ENCODE measurements at regions not wholly inside any gene's neighbourhood (a gene's known extent, or its start where the extent isn't known, plus 50 kb on each side); places are given as distances from the start of the nearest gene placed in this dataset.

DNA sequence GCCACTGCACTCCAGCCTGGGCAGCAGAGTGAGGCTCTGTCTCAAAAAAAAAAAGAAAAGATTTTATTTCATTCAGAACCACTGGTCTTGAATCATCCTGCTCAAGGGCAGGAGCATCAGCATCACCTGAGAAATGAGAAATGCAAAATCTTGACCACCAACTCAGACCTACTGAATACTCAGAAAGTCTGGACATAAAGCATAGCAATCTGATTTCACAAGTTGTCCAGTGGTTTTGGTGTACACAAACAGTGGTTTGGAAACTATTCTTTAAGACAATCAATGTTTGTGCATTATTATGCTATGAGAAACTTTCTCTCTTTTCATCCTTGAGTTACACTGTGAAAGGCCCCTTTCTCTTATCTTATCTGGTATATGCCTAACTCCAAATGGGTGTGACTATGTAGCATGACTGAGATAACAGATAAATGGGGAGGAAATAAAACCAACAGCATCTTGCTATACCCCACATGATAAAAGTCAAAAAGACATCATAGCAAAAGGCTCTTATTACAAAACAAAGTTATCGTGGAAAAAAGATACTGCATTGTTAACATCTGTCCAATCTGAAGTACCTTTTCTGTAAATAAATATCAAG, 174.2 kb upstream of the STT3B start:
- DNase-seq, result peak; percentile 8

GRCh38 chr3:31361371-31362273, 171.1 kb upstream of the STT3B start:
- no peak for DNase-seq

GRCh38 chr3:31364188-31364587, 168.5 kb upstream of the STT3B start:
- no peak for DNase-seq

- DNase-seq, result peak; percentile 8
Observed at GRCh38 chr3:31364711-31365110, 168.0 kb upstream of the STT3B start.

- no peak for DNase-seq
Observed at GRCh38 chr3:31367518-31367917, 165.2 kb upstream of the STT3B start.

DNA sequence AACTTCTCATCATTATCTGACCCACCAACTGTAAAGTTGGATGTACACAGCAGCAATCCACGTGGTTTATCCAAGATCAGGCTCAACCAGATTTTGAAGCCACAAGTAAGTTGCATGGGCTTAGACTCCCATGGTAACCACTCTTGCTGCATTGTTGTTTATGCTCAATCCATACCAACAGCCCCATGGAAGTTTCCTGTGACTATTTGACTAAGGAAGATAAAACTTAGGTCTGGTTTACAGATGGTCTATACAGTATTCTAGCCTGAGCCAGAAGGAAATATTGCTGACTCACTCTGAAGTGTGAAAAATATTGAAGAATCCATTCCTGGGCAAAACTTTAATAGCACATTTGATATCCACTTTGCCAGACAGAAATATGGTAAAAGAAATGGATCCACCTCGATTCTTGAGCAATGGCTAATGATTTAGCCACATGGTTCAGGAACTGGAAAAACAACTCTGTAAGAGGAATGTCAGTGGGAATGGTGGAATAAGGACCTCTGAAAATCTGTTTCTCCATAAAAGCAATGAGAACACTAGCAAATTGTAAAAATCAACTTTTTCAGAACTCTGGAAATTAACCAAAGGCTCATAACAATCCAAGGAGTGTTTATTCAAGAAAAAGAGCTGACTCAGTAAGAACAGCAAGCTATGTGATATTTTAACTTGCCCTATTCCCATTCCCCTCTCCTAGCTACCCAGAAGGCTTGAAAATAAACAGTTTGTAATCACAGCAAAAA, 162.9 kb upstream of the STT3B start:
- no peak for DNase-seq

DNA sequence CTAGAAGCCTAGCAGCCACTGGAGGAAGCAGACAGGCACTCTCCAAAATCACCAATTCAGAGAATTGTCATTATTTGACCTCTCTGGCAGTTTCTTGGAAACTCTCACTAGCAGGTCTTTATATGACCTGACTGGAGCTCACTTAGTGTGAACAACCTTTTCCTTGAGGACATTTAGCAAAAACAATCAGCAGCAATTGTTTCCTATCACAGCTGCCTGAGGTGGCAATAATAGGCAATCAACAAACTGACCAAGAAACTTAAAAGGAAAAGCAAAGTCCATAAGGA, 162.4 kb upstream of the STT3B start:
- no peak for DNase-seq

- DNase-seq, result no peak
Observed at GRCh38 chr3:31370681-31371080, 162.0 kb upstream of the STT3B start.

DNA sequence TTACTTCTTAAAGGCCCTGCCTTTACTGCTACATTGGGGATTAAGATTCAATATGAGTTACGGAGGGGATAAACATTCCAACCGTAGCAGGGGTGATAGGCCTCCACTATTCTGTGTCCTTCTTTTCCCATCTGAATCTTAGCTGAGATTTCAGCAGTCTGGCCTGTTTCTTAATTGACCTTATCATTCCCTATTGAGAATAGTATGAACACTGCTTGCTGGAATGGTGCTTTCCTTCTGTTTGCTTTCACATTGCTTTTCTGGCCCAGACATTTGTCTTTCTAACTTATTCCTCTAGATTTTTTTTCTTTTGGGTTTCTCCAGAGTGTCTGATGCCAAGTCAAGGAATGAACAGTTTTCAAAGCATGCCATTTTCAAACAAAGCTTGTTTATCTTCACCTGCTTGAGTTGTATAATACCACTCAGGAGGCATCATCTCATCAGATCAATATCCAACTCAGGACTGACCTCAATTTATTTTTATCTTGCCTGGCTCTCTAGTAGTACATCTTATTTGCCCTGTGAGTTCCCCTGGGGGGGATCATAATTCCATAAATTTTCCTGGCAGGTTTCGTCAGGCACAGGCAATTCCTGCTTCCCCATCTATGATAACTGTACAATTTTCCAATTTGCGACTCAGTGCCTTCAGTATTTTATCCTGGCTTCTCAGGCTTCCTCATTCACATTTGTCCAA, 161.1 kb upstream of the STT3B start:
- DNase-seq, result no peak

GRCh38 chr3:31373681-31374080, 159.0 kb upstream of the STT3B start:
- DNase-seq, result no peak

DNA sequence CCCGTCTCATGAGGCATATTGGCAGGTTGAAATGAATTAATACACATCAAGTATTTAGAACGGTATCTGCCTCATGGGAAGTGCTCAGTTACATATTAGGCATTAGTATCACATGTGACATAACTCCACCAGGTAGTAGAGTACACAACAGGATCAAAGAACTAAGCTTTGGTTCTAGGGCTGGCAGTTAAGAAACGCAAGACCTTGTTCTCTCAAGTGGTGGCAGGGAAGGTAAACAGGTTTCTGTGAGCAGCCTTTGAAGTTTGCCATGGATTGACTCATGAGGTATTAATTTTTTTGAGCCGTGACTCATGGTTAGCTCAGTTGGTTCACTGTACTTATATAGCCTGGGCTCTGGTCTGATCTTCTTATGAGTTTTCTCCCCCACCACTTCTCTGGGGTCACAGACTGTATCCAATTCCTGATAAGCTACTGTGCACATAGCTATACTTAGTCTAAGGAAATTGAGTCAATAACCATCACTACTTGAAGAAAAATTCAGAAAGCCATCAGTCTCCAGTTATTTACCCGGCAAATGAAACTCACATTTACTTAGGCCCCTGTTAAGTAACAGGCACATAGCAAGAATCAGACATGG, 155.6 kb upstream of the STT3B start:
- DNase-seq, result no peak

- no peak for DNase-seq
Observed at GRCh38 chr3:31378231-31378630, 154.5 kb upstream of the STT3B start.

- DNase-seq, result no peak
Observed at GRCh38 chr3:31379598-31379997, 153.1 kb upstream of the STT3B start.

- DNase-seq, result no peak
Observed at GRCh38 chr3:31382856-31383255, 149.9 kb upstream of the STT3B start.

GRCh38 chr3:31384117-31384516, 148.6 kb upstream of the STT3B start:
- DNase-seq, result no peak

DNA sequence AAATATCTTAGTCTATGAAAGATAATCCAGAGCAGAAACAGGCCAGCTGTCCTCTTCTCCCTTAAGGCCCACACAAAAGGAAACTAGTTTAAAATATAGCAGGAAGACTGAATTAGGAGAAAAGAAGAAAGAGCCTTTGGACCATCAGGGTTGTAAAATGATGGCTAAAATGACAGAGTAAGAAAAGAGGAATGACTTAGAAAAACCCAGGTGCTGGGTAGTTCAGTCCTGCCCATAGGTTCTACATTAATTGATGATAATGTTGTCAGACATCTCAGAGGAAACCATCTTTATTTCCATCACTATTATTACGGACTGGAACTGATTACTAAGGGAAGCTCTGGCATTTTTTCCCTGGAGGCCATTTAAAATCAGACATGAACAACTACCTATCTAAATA, 142.8 kb upstream of the STT3B start:
- DNase-seq, result no peak

DNA sequence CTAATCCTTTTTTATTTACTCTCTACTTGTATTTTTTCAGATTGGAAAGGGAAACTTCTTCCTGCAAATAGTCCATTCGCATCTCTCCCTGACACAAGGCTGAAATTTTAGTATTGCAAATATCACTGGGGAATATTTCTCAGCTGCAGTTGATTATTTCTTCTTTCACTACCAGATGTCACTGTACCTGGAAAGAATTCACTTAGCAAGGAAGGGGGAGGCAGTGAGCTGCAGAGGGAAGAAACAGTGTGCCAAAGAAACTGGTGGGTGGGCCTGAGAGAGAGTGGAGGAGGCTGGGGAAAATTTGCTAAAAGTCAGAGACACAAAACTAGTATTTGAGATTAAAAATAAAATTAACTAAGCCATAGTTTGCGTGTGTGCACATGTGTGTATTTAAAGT, 142.3 kb upstream of the STT3B start:
- DNase-seq, result no peak

DNA sequence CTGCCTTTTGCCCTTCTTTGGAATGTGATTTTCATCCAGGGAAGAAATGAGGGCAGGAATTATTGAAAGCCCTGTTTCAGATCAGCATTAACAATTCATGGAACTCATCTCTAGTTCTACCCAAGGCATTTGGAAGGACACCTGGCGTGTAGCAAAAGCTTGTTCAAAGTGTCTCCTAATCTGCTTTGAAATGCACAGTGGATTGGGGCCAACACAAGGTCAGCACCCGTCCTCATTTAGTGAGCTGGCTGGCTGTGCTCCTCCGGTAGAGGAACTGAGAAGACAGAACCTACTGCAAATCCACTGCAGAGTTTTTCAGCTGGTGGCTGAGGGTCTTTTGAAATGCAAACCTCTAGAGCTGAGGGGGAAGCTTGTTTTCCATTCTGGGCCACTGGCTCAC, 141.6 kb upstream of the STT3B start:
- no peak for DNase-seq

GRCh38 chr3:31392568-31392967, 140.2 kb upstream of the STT3B start:
- no peak for DNase-seq

- DNase-seq, result no peak
Observed at GRCh38 chr3:31399271-31399670, 133.5 kb upstream of the STT3B start.

- no peak for DNase-seq
Observed at GRCh38 chr3:31402117-31402516, 130.6 kb upstream of the STT3B start.

DNA sequence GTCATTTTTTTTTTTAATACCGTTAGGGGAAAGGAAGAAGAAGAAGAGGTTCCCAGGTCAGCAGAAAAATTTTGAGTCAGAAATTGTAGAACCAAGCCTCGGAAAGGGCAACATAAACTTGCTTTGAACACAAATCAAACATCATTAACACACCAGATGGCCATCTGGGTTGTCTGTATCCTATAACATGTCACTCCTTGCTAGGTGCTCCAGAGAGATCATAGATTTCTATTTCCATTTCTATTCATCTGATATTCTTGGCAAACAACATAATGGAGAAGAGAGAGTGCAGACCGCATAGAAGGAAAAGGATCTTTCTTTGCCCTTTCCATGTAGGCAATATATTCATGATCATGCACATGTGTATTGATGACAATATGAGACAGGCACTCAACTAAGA, 129.5 kb upstream of the STT3B start:
- no peak for DNase-seq

- no peak for DNase-seq
Observed at GRCh38 chr3:31404871-31405270, 127.9 kb upstream of the STT3B start.

All from hematopoietic multipotent progenitor cell treated with erythropoietin and hydrocortisone succinate and interleukin-3 and kit ligand, for 8 days (in vitro differentiated cells).